ENCODE measurements at regions not wholly inside any gene's neighbourhood (a gene's known extent, or its start where the extent isn't known, plus 50 kb on each side); places are given as distances from the start of the nearest gene placed in this dataset.

- no peak for DNase-seq
Observed at GRCh38 chr2:138105358-138105757, 141.1 kb downstream of the HNMT start.

- no peak for DNase-seq
Observed at GRCh38 chr2:138106606-138107005, 142.3 kb downstream of the HNMT start.

- DNase-seq: no peak
Observed at GRCh38 chr2:138107288-138107687, 143.0 kb downstream of the HNMT start.

GRCh38 chr2:138110453-138111083 lies 146.3 kb downstream of the HNMT start:
- DNase-seq: no peak

GRCh38 chr2:138112536-138112935 lies 148.3 kb downstream of the HNMT start:
- DNase-seq: no peak

- DNase-seq: no peak
Observed at GRCh38 chr2:138113871-138114525, 149.7 kb downstream of the HNMT start.

GRCh38 chr2:138115666-138116065 lies 151.4 kb downstream of the HNMT start:
- DNase-seq: no peak

- DNase-seq: no peak
Observed at GRCh38 chr2:138116456-138116855, 152.2 kb downstream of the HNMT start.

- DNase-seq: no peak
Observed at GRCh38 chr2:138121666-138122661, 157.7 kb downstream of the HNMT start.

GRCh38 chr2:138122891-138123290 lies 158.6 kb downstream of the HNMT start:
- no peak for DNase-seq

- DNase-seq: no peak
Observed at GRCh38 chr2:138123741-138124140, 159.5 kb downstream of the HNMT start.

- DNase-seq: no peak
Observed at GRCh38 chr2:138124521-138124920, 160.2 kb downstream of the HNMT start.

- no peak for DNase-seq
Observed at GRCh38 chr2:138125306-138126288, 161.3 kb downstream of the HNMT start.

- DNase-seq: no peak
Observed at GRCh38 chr2:138132108-138132507, 167.8 kb downstream of the HNMT start.

- no peak for DNase-seq
Observed at GRCh38 chr2:138137949-138138348, 173.7 kb downstream of the HNMT start.

GRCh38 chr2:138147796-138148195 lies 183.5 kb downstream of the HNMT start:
- DNase-seq: no peak

- DNase-seq: no peak
Observed at GRCh38 chr2:138155304-138155703, 191.0 kb downstream of the HNMT start.

- no peak for DNase-seq
Observed at GRCh38 chr2:138157372-138157771, 193.1 kb downstream of the HNMT start.

GRCh38 chr2:138170485-138170884 lies 206.2 kb downstream of the HNMT start:
- DNase-seq: no peak

- no peak for DNase-seq
Observed at GRCh38 chr2:138171244-138171643, 207.0 kb downstream of the HNMT start.

GRCh38 chr2:138175066-138175465 lies 210.8 kb downstream of the HNMT start:
- DNase-seq: no peak

- DNase-seq: no peak
Observed at GRCh38 chr2:138176862-138177439, 212.7 kb downstream of the HNMT start.

Measured in NCI-H1694 treated with DMSO at 0.1 percent for 48 hours (cell line).